GM12872 (cell line): ENCODE measurements at regions not wholly inside any gene's neighbourhood (a gene's known extent, or its start where the extent isn't known, plus 50 kb on each side); places are given as distances from the start of the nearest gene placed in this dataset.

Experiments
- CTCF ChIP-seq: IDR thresholded peaks from 3 replicates; pipeline ENCODE4 v1.5.1; 2011; ENCODE audit warnings: low read depth, mild to moderate bottlenecking, low read length, moderate library complexity; ENCODE audit not compliant: insufficient read depth

GRCh38 chr13:44860454-44860853 is 128.8 kb downstream of the NUFIP1 start:
- TF ChIP-seq CTCF = no peak

- no peak for TF ChIP-seq CTCF
Observed at GRCh38 chr13:44857736-44858135, 131.5 kb downstream of the NUFIP1 start.

GRCh38 chr13:44857061-44857460 is 132.2 kb downstream of the NUFIP1 start:
- TF ChIP-seq CTCF = no peak

- TF ChIP-seq CTCF = no peak
Observed at GRCh38 chr13:44855860-44856259, 133.4 kb downstream of the NUFIP1 start.

GRCh38 chr13:44854313-44855060 is 134.8 kb downstream of the NUFIP1 start:
- TF ChIP-seq CTCF = no peak

- TF ChIP-seq CTCF = no peak
Observed at GRCh38 chr13:44853641-44854040, 135.6 kb downstream of the NUFIP1 start.

- no peak for TF ChIP-seq CTCF
Observed at GRCh38 chr13:44848920-44849676, 140.2 kb downstream of the NUFIP1 start.
